ENCODE measurements at regions not wholly inside any gene's neighbourhood (a gene's known extent, or its start where the extent isn't known, plus 50 kb on each side); places are given as distances from the start of the nearest gene placed in this dataset.
"Not testable (repeated sequence)": the region's sequence is repeated elsewhere in the genome, so short reads cannot be mapped to it uniquely, and the experiment has no call there.

DNA sequence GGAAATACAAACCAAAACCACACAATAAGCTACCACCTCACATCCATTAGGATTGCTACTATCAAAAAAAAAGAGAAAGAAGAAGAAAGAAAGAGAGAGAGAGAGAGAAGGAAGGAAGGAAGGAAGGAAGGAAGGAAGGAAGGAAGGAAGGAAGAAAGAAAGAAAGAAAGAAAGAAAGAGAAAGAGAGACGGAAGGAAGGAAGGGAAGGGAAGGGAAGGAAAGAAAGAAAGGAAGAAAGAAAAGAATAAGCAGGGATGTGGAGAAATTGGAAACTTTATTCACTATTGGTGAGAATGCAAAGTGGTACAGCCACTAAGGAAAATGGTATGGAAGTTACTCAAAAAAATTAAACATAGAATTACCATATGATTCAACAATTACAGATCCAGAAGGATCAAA lies 159.9 kb downstream of the ID4 start:
- ATAC-seq (no peak), DNase-seq (no peak)
- Mint-ChIP-seq H3K9me3 (peaks cover 6 to 8% of the 10 kb centered on the region in 2 donors), H3K27me3 (peaks cover 6% of the 10 kb centered on the region), H3K27ac (no peak overlapping the region), H3K4me3 (no peak overlapping the region), H3K4me1 (peaks cover 7% of the 10 kb centered on the region)

DNA sequence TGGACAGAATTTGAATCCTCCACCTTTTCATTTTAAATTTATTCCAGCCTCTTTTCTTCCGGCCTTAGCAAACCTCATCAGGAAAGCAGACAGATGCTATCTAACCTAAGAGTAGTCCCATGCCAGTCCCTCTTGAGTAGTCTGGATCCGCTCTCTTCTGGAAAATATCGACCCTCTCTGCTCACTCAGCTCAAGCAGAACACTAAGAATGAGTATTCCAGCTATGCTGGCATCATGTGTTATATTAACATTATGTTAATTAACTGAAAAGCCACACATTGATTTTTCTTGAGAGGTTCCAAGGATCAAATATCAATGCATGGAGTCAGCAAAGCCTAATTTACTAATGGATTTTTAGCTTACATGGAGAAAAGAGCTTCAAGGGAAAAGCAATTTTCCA lies 161.4 kb downstream of the ID4 start:
- Mint-ChIP-seq H3K4me3 (no peak overlapping the region), H3K9me3 (peaks cover 6 to 8% of the 10 kb centered on the region in 2 donors), H3K4me1 (peaks cover 7% of the 10 kb centered on the region), H3K27ac (peak overlapping the region in 1 of 2 donors; percentile 35), H3K27me3 (no peaks in the 10 kb centered on the region)
- ATAC-seq: no peak
- no peak for DNase-seq

DNA sequence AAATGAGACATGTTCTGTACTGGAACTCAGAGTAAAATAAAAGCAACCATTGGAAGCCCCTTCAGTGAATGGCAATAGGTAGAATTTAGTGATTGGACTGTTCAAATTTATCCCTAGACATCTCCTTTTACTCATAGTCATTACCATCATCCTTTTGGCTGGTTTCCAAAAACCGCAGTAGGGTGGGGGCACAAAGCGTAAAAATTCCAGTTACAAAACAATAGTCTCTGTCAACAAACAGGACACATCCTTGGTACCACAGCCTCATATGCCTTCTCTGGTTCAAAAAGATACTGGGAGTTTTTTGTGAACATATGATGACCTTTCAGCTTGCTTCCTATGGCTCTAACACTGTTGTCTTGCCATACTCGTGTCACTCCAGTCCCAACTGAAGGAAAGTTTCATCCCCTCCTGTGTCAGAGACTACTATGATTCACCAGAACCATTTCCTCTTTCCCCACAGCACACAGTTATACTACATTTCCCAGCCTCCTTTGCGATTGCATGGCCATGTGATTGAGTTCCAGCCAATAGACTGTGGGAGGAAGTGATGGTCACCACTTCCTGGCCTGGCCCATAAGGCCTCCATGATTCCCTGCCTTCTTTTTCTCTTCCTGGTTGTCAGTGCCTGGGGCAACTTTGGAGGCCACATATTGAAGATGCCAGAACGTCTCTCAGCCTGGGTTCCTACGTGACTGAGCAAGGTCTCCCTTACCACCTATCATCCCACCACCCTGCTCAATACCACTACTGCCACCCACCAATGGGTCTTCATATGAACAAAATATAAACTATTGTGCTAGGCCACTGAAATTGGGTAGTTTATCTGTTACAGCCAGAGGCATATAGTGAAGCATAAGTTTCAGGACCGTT lies 162.4 kb downstream of the ID4 start:
- Mint-ChIP-seq H3K9me3 (peaks cover 6 to 8% of the 10 kb centered on the region in 2 donors), H3K4me3 (peak overlapping the region in 1 of 2 donors; percentile 13), H3K27me3 (no peaks in the 10 kb centered on the region), H3K27ac (no peak overlapping the region), H3K4me1 (peaks cover 7% of the 10 kb centered on the region)
- peak in 1 of 2 donors; percentile 35 for DNase-seq
- peak; percentile 93 for ATAC-seq

DNA sequence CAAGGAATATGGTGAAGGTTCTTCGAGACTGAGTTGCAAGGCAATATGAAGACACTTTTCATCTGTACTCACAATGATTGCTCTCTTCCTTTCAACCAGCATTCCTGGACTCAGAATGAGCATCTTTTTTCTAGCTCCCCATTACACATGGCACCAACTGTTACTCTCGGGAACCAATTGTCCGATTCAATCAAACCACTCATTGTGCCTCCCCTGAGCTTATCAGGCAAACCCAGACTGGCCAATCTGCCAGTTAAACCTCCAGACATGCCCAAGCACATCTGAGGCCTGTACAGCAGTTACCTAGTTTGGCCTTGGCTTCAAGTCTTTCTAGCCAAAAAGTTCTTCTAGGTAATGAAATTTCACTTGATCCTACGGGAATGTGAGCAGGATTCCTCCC lies 164.1 kb downstream of the ID4 start:
- H3K4me3 Mint-ChIP-seq: no peak overlapping the region
- H3K4me1 Mint-ChIP-seq: peaks cover 7% of the 10 kb centered on the region
- H3K9me3 Mint-ChIP-seq: peaks cover 6 to 8% of the 10 kb centered on the region in 2 donors
- DNase-seq: no peak
- no peak overlapping the region for H3K27ac Mint-ChIP-seq
- ATAC-seq: no peak
- H3K27me3 Mint-ChIP-seq: peaks cover 7% of the 10 kb centered on the region

DNA sequence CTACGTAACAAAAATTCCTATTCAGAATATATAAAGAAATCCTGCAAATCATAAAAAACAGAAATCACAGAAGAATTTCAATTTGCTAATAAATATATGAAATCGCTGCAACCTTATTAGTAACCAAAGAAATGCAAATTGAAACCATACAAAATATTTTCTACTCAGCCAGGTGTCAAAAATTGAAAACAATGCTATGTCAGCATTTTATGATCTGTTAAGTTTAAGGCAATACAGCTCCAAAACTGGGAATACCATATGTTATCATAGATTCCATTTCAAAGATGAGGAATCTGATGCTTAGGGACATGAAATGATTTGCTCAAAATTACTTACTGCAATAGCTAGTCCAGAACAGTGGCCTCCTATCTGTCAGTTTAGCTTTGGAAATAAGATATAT lies 168.9 kb downstream of the ID4 start:
- DNase-seq (no peak), ATAC-seq (no peak)
- Mint-ChIP-seq H3K27me3 (peaks cover 42% of the 10 kb centered on the region), H3K27ac (no peak overlapping the region), H3K4me1 (no peaks in the 10 kb centered on the region), H3K4me3 (no peak overlapping the region), H3K9me3 (no peaks in the 10 kb centered on the region)

DNA sequence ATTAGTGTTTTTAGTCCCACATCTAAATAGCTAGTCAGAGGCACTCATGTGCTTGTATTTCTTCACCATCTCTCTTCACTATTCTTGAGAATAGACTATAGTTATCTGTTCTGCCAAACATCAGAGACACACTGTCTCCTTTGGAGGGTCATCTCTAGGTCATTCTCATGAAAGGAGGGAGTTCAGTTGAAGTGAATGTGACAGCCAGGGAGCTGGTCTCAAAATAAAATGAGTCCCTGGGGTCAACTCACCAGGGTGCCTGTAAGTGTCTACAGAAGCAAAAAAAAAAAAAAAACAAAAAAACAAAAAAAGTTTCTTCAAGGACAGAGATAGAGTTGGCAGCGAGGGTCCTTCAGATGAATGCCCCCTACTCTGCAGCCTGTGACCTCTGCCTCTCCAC lies 171.0 kb downstream of the ID4 start:
- H3K4me3 Mint-ChIP-seq: no peak overlapping the region
- H3K27ac Mint-ChIP-seq: no peak overlapping the region
- no peaks in the 10 kb centered on the region for H3K4me1 Mint-ChIP-seq
- no peaks in the 10 kb centered on the region for H3K9me3 Mint-ChIP-seq
- H3K27me3 Mint-ChIP-seq: peaks cover 47% of the 10 kb centered on the region
- DNase-seq (no peak), ATAC-seq (no peak)

DNA sequence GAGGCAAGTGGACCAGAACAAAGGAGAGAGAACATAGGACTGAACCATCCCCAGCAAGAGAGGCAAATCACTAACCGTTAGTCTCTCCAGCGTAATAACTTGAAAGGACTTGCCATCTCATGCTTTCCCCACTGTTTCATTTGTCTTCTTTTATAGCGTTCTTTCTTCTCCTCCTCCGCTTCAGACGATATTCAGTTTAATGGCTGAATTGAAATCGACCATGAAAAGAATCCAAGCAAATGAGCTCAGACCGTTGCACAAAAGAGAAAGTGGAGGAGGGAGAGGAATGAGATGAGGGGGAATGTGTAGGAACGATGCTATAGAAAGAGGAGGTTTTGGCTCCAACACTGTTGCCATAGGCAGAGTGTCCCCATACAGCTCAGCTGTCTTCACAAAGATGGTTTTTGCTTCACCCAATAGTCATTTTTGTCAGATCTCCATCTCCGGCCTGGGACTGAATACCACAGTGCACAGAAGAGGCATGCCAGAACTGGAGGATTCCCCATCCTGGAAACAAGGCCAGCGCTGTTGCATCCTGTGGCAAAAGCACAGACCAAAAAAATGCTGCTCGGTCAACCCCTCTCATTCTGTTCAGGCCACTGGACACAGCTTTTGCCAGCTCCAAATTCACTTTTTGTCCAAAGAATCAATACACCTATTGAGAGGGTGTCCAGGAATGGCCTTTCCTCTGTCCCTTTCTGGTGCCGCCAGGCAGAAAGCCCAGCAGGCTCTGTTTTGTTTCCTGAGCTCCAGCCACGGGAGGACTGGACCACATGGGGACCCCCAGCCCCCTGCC lies 176.1 kb downstream of the ID4 start:
- Mint-ChIP-seq H3K4me1 (no peaks in the 10 kb centered on the region), H3K4me3 (no peak overlapping the region), H3K27ac (no peak overlapping the region), H3K27me3 (peaks cover 40% of the 10 kb centered on the region), H3K9me3 (no peaks in the 10 kb centered on the region)
- DNase-seq: no peak
- no peak for ATAC-seq

DNA sequence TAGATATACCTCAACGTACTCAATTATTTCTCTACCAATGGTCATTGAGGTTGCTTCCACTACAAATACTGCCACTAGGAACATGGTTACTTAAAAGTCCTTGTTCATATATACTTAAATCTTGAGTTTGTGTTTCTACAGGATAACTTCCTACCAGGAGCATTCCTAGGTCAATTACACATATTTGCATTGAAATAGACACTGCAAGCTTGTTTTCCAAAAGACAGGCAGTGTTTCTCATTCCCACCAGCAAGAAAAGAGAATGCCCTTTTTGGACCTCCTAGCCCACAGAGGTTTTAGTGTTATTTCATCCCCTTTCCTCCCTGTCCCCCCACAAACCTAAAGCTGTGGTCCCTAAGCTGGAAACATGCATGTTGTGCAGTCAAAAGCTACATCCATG lies 177.3 kb downstream of the ID4 start:
- ATAC-seq (no peak), DNase-seq (no peak)
- Mint-ChIP-seq H3K4me1 (no peaks in the 10 kb centered on the region), H3K4me3 (no peak overlapping the region), H3K27ac (no peak overlapping the region), H3K27me3 (peaks cover 35% of the 10 kb centered on the region), H3K9me3 (no peaks in the 10 kb centered on the region)

DNA sequence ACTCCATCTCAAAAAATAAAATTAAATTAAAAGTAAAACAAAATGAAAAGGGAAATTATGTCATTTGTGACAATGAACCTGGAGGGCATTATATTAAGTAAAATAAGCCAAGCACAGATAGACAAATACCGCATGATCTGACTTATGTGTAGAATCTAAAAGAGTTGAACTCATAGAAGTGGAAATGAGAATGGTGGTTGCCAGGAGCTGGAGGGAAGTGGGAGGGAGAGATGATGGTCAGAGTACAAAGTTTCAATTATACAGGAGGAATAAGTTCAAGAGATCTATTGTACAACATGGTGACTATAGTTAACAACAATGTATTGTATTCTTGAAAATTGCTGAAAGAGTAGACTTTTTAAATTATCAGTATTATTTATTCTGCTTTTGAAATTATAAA lies 183.4 kb downstream of the ID4 start:
- ATAC-seq (no peak), DNase-seq (no peak)
- Mint-ChIP-seq H3K4me1 (peaks cover 15% of the 10 kb centered on the region), H3K4me3 (no peak overlapping the region), H3K27me3 (peaks cover 10% of the 10 kb centered on the region), H3K27ac (no peak overlapping the region), H3K9me3 (no peaks in the 10 kb centered on the region)

DNA sequence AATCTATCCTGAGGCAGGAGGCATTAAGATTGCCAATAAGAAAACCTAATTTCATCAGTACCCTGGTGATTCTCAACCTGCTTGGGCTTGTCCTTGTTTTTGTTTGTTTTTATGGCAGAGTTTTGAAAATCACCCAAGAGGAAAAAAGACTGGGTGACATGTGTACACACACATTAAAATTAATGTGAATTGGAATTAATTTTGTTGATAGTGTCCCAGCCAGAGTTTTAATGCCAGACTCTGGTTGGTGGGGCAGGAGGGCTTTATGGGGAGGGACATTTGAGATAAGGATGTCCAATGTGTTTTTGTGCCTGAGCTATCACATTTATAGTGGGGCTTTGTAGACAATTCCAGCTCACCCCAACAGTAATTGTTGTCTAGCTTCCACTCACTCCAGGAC lies 184.6 kb downstream of the ID4 start:
- peaks cover 15% of the 10 kb centered on the region for H3K4me1 Mint-ChIP-seq
- H3K27me3 Mint-ChIP-seq: peaks cover 17% of the 10 kb centered on the region
- no peak for ATAC-seq
- H3K9me3 Mint-ChIP-seq: no peaks in the 10 kb centered on the region
- H3K27ac Mint-ChIP-seq: no peak overlapping the region
- H3K4me3 Mint-ChIP-seq: no peak overlapping the region
- no peak for DNase-seq

DNA sequence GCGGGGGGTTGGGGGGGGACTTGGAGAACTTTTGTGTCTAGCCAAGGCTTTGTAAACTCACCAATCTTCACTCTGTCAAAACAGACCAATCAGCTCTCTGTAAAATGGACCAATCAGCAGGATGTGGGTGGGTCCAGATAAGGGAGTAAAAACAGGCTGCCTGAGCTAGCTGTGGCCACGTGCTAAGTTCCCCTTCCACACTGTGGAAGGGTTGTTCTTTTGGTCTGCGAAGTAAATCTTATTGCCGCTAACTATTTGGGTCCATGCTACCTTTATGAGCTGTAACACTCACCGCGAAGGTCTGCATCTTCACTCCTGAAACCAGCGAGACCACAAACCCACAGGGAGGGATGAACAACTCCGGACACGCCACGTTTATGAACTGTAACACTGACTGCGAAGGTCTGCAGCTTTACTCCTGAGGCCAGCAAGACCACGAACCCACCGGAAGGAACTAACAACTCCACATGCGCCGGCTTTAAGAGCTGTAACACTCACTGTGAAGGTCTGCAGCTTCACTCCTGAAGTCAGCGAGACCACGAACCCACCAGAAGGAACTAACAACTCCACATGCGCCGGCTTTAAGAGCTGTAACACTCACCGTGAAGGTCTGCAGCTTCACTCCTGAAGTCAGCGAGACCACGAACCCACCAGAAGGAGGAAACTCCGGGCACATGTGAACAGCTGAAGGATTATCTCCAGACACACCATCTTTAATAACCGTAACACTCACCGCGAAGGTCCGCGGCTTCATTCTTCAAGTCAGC lies 186.6 kb downstream of the ID4 start:
- Mint-ChIP-seq H3K4me1 (peaks cover 15% of the 10 kb centered on the region), H3K27me3 (peaks cover 26% of the 10 kb centered on the region), H3K4me3 (peak overlapping the region; percentile 64 to 76)
- peak; percentile 30 to 64 for DNase-seq
- H3K9me3 Mint-ChIP-seq, H3K27ac Mint-ChIP-seq: not testable (repeated sequence)
- ATAC-seq: peak; percentile 91

DNA sequence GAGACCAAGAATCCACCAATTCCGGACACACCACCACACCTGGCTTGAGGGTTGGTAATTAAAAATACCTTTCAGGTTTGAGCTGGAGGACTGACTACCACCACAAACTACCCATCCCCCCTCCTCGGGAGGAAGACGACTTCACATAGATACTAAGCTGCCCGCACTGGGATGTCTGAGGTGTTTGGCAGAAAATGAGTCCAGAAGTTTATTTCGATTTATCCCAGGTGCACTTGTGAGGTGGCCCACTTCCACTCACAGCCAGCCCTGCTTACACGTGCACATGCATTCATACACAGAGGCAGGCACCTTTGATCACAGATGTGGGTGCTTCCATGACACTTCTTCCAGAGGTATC lies 187.1 kb downstream of the ID4 start:
- Mint-ChIP-seq H3K4me1 (peaks cover 15% of the 10 kb centered on the region), H3K27me3 (peaks cover 24% of the 10 kb centered on the region), H3K4me3 (peak overlapping the region; percentile 64 to 76), H3K27ac (no peak overlapping the region), H3K9me3 (no peaks in the 10 kb centered on the region)
- ATAC-seq: peak; percentile 2
- DNase-seq: peak; percentile 3 to 9

DNA sequence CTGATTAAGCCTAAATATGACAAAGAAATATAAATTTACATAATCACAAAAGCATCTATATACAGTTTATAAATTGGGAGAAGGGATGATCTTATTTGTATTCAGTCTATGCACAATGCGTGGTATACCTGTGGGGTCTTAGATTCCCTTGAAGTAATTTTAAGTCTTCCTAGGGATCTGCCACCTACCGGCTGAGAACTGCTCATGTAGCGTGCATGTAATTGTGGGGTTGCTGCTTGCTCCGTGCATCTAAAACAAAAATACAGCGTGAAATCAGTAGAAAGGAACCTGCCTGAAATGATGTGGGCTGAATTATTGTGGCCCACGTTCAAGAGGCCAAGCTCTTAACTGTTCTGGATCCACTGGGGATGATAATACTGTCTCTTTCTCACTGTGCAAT lies 187.3 kb downstream of the MBOAT1 start:
- H3K27ac Mint-ChIP-seq: no peak overlapping the region
- peaks cover 31% of the 10 kb centered on the region for H3K27me3 Mint-ChIP-seq
- no peak for ATAC-seq
- H3K4me3 Mint-ChIP-seq: no peak overlapping the region
- DNase-seq: no peak
- H3K9me3 Mint-ChIP-seq: no peaks in the 10 kb centered on the region
- H3K4me1 Mint-ChIP-seq: peaks cover 15% of the 10 kb centered on the region

DNA sequence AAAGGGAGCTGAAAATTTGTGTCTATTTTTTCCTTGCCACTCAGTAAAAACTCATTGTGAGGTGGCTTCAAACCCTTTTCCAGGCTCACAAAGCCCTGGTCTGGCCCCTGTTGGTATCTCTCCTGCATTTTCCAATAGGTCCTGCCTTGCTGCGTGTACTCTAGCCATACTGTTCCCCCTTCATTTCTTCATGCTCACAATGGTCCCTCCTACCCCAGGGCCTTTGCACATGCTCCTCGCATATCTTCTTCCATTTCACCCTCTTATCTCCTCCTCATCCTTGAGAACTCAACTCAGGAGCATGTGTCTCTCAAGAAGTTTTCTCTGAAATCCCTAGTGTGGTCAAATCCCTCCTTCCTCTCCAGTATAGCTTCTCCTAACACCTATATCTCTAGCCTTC lies 186.6 kb downstream of the MBOAT1 start:
- Mint-ChIP-seq H3K27me3 (peaks cover 38% of the 10 kb centered on the region), H3K9me3 (no peaks in the 10 kb centered on the region), H3K27ac (no peak overlapping the region), H3K4me3 (no peak overlapping the region), H3K4me1 (peaks cover 15% of the 10 kb centered on the region)
- DNase-seq: no peak
- no peak for ATAC-seq

DNA sequence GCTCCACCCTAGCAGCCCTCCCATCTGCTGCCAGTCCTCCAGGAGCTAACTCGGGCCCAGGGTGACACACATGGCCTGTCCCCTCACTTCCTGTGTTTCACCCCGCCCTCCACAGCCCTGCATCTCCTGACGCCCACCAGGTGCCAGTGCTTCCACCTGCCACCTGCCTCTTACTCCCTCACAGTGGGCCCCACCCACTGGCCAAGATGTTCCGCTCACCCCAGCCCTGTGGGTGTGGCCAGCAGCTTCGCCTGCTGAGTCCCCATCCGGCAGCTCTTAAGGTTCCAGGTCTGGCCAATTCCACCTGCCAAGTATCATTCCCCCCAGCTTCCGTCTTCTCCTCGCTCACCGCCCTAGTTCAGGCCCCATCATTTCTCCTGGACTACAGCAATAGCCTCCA lies 184.1 kb downstream of the MBOAT1 start:
- Mint-ChIP-seq H3K27ac (no peak overlapping the region), H3K9me3 (peaks cover 0 to 3% of the 10 kb centered on the region in 2 donors), H3K27me3 (peaks cover 40% of the 10 kb centered on the region), H3K4me1 (peaks cover 15% of the 10 kb centered on the region), H3K4me3 (no peak overlapping the region)
- no peak for DNase-seq
- ATAC-seq: no peak

DNA sequence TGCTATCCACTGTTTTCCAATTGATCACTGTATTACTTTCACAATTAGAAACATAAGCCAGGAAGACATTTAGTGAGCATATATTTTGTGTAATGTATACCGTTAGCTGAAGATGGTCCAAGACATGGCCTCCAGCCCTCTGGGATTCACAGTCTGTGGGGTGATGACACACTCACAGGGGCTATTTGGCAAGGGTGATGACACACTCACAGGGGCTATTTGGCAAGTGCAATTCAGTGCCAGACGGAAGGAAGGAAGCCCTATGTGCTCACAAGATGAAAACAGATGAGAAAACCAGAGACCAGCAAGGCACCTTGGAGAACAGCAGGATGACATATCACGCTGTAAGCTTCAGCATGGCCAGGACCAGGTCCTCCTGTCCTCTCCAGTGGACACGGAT lies 183.7 kb downstream of the MBOAT1 start:
- no peak for ATAC-seq
- Mint-ChIP-seq H3K27ac (no peak overlapping the region), H3K27me3 (peaks cover 40% of the 10 kb centered on the region), H3K4me1 (peaks cover 13% of the 10 kb centered on the region), H3K9me3 (peaks cover 0 to 4% of the 10 kb centered on the region in 2 donors), H3K4me3 (no peak overlapping the region)
- no peak for DNase-seq

Data from stimulated activated naive CD8-positive, alpha-beta T cell treated with anti-CD3 and anti-CD28 coated beads, Interleukin-15, amount 100 ng/mL, for 72 hours (primary cell).